ENCODE measurements at regions not wholly inside any gene's neighbourhood (a gene's known extent, or its start where the extent isn't known, plus 50 kb on each side); places are given as distances from the start of the nearest gene placed in this dataset.

- H3K36me3 Mint-ChIP-seq (ENCODE audit: insufficient read depth in 1 of 3, low read depth in 3 of 3), result no peaks in the 10 kb centered on the region
- no peak overlapping the region for H3K27ac Mint-ChIP-seq
- Histone ChIP-seq H3K4me2 (ENCODE audit: insufficient read depth, insufficient read length, low read length) (no peak overlapping the region), H4K8ac (replicated peaks; ENCODE audit: insufficient read length, low read depth, low read length) (no peak overlapping the region), H3K56ac (ENCODE audit: insufficient read length, low read depth, low read length) (no peak overlapping the region), H2BK5ac (ENCODE audit: insufficient read length, low read length) (no peak overlapping the region), H2BK12ac (ENCODE audit: insufficient read length, low read depth, low read length) (no peak overlapping the region), H3T11ph (ENCODE audit: low read length) (no peak overlapping the region), H3K18ac (ENCODE audit: insufficient read length, low read depth, low read length) (no peak overlapping the region), H3K4me1 (ENCODE audit: insufficient read depth, low read length) (no peaks in the 10 kb centered on the region), H4K20me1 (ENCODE audit: control insufficient read depth, insufficient read depth, insufficient read length) (no peaks in the 10 kb centered on the region), H3K9me3 (ENCODE audit: control insufficient read depth, low read depth, low read length) (no peaks in the 10 kb centered on the region), H2BK120ac (ENCODE audit: low read depth, low read length, poor library complexity, severe bottlenecking) (no peak overlapping the region), H2BK15ac (ENCODE audit: low read depth, low read length) (no peak overlapping the region), H2AFZ (ENCODE audit: low read length) (no peak overlapping the region), H3K4ac (ENCODE audit: low read depth, low read length) (no peak overlapping the region), H2AK5ac (ENCODE audit: insufficient read length, low read length) (no peak overlapping the region), H4K5ac (ENCODE audit: insufficient read length, low read depth, low read length) (no peak overlapping the region), H3K23ac (ENCODE audit: insufficient read length, low read depth, low read length) (no peak overlapping the region), H3K9ac (ENCODE audit: extremely low read depth, insufficient read length, low read length) (no peak overlapping the region), H3K23me2 (ENCODE audit: insufficient read length, low read depth, low read length, poor library complexity, severe bottlenecking) (no peaks in the 10 kb centered on the region), H3K27ac (ENCODE audit: insufficient read length, low read depth, low read length) (no peak overlapping the region), H3K27me3 (ENCODE audit: insufficient read depth, low read length) (no peaks in the 10 kb centered on the region), H3K79me1 (ENCODE audit: insufficient read depth, low read depth, low read length, poor library complexity, severe bottlenecking) (no peaks in the 10 kb centered on the region), H4K91ac (ENCODE audit: insufficient read length, low read depth, low read length) (no peak overlapping the region), H3K14ac (ENCODE audit: insufficient read depth, low read length) (no peak overlapping the region), H3K79me2 (ENCODE audit: insufficient read depth, low read length) (no peaks in the 10 kb centered on the region), H2BK20ac (ENCODE audit: low read depth, low read length, poor library complexity, severe bottlenecking) (no peak overlapping the region)
- no peak for TF ChIP-seq CTCF (conservative IDR thresholded peaks at IDR 0.05)
- no CpG with 5 or more reads among the region's 2 CpGs for WGBS (ENCODE audit: extremely low coverage, insufficient read length, low lambda C conversion rate)
- no peak for DNase-seq
- peaks cover 4 to 6% of the 10 kb centered on the region in 2 experiments for H3K4me1 Mint-ChIP-seq
- no peak overlapping the region for H3K4me3 Mint-ChIP-seq
- H3K27me3 Mint-ChIP-seq (ENCODE audit: low read depth), result no peaks in the 10 kb centered on the region
- H3K9me3 Mint-ChIP-seq, result no peaks in the 10 kb centered on the region
Observed at GRCh38 chr2:104046466-104046865, 807.4 kb upstream of the POU3F3 start.

All from H9 (cell line).